GM12875 (cell line): ENCODE measurements at regions not wholly inside any gene's neighbourhood (a gene's known extent, or its start where the extent isn't known, plus 50 kb on each side); places are given as distances from the start of the nearest gene placed in this dataset.

Experiments used
- H3K4me3 ChIP-seq: one replicate; pipeline ENCODE4 v1.5.1; 2011; ENCODE audit warnings: low read depth, low read length, control low read depth
- TF ChIP-seq, protein P1 (sequence below): IDR thresholded peaks from 2 replicates; pipeline ENCODE4 v1.5.1; 2011; ENCODE audit warnings: low read depth, mild to moderate bottlenecking, control low read depth, inconsistent platforms, low read length, moderate library complexity, borderline replicate concordance; ENCODE audit not compliant: insufficient read depth

DNA sequence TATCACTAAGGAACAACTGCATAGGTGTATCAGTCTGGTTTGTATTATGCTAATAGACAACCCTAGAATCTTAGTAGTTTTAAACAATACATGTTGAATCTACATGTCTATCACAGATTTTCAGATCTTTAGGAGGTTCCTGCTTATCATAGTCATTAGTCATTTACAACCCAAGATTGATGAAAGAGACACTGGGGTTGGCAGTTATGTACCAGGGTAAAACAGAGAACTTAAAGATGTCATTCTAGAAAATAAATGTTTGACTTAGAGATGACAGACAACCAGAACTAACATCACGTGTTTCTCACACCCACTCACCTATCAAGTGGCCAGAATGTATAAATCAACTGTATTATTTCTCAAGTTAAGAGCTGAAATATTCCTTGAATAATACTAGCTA is 181.9 kb downstream of the PABPC4L start:
- TF ChIP-seq, protein P1, sequence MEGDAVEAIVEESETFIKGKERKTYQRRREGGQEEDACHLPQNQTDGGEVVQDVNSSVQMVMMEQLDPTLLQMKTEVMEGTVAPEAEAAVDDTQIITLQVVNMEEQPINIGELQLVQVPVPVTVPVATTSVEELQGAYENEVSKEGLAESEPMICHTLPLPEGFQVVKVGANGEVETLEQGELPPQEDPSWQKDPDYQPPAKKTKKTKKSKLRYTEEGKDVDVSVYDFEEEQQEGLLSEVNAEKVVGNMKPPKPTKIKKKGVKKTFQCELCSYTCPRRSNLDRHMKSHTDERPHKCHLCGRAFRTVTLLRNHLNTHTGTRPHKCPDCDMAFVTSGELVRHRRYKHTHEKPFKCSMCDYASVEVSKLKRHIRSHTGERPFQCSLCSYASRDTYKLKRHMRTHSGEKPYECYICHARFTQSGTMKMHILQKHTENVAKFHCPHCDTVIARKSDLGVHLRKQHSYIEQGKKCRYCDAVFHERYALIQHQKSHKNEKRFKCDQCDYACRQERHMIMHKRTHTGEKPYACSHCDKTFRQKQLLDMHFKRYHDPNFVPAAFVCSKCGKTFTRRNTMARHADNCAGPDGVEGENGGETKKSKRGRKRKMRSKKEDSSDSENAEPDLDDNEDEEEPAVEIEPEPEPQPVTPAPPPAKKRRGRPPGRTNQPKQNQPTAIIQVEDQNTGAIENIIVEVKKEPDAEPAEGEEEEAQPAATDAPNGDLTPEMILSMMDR = no peak
- H3K4me3 ChIP-seq = no peak overlapping the region

DNA sequence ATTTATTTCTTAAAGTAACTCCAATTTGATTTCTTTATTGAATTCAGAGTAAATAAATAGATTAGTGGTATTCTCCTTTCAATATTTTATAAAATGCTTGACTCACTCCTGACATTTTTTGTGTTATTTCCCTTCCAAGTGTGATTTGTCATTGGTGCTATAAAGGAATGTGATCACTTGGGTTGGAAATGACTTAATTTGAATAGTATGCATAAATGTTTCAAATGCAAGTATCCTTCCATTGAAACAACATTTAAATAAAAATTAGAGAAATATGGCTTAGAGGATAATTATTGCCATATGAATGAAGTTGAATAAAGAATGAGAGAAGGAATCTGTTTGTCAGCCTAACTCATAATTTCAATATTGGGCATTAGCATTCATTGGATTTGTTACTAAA is 182.7 kb downstream of the PABPC4L start:
- TF ChIP-seq, protein P1 = no peak
- no peak overlapping the region for H3K4me3 ChIP-seq

DNA sequence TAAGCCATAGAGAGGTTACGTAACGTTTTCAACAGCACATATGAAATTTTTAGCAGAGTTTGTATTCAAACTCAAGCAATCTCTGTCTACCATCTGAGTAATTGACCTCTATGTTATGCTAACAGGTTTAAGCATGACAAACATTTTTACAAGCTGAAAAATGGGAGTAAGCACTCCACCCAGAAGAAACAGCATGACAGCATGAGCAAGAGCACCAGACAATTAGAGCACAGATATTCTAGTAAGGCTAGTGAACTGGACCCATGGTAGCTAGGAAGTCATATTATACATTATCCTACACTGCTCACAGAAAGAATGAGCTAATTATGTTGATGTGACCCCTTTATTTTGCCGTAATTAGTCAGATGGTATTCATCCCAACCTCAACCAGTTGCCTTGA is 200.5 kb downstream of the PABPC4L start:
- H3K4me3 ChIP-seq = no peak overlapping the region
- TF ChIP-seq, protein P1 = no peak

DNA sequence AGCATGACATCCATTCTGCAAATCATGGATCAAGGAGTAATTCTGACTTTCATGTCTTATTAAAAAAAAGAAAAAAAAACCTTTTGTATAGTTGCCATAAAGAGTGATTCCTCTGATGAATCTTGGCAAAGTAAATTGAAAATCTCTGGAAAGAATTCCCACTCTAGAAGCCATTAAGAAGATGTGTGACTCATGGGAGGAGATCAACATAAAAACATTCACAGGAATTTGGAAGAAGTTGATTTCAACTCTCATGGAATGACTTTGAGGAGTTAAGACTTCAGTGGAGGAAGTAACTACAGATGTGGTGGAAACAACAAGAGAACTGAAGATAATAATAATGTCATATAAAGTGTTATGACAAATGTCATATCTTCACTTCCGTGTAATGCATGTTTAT is 204.2 kb downstream of the PABPC4L start:
- H3K4me3 ChIP-seq = no peak overlapping the region

DNA sequence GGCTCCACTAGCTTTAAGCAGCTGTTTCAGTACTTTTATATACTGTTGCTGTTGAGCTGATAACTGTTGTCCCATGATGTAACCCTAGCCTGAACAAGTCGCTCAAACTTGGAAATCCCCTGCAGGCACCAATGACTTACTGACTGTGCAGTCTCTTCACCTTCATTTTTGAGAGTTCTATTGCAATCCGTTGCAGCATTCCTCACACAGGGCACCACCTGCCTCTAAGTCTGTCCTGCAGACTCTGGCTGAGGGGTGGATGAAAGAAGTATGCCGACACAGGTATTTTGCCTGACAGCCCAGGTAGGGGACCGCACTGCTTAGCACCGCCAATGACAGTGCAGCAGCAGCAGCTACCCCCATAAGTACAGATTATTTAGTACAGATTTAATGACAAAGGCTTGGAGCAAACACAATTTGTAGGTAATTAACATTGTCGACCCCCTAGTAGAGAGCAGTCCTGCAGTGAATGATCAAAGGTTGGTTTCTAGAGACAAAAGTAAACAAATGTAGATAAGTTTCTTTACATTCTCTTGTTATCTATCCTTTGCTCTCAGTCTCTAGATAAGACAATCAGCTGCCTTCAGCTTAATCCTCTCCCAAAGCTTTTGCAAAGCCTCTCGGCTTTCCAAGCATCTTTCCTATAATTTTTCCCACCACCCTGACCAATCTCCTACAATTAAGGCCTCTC is 205.0 kb downstream of the PABPC4L start:
- no peak overlapping the region for H3K4me3 ChIP-seq
- TF ChIP-seq, protein P1 = no peak

More for the DNA sequence above, 204.2 kb downstream of the PABPC4L start:
- TF ChIP-seq, protein P1 = no peak

DNA sequence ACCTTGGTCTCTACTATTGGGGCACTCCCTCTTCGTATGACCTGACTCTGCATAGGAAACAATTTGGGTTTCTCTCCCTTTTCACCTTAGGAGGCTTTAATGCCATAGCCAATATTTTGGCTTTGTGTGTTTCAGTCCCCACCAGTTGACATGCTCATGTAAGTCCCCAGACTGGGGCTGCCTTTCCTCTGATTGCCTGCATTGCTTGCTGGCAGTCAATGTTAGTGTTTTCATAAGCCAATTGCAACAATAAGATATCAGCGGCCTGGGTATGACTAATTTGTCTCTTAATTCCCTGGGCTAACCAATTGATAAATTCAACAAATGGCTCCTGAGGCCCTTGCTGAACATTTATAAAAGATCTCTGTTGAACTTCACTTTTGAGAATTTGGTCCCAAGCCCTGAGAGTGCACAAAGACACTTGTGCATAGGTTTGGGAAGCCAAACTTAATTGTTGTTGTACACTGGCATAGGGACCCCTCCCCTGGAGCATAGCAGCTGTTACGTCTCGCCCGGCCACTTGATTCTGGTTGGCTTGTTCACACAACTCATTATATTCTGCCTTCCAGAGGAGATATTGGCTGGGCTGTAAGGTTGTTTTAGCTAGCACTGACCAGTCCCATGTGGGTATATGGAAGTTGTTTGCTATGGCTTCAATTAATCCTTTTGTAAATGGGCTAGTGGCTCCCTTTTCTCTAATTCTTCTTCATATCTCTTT is 206.2 kb downstream of the PABPC4L start:
- no peak overlapping the region for H3K4me3 ChIP-seq
- TF ChIP-seq, protein P1 = no peak
